DOHH2 (cell line): ENCODE measurements at regions not wholly inside any gene's neighbourhood (a gene's known extent, or its start where the extent isn't known, plus 50 kb on each side); places are given as distances from the start of the nearest gene placed in this dataset.

Experiments
- H3F3A ChIP-seq: fragments of 200-600 bp; sonication (generic), shearing (Covaris generic); 2 replicates; pipeline ENCODE4 v1.6.0; 2016; ENCODE audit warnings: antibody characterized with exemption, mild to moderate bottlenecking; ENCODE audit not compliant: control insufficient read depth, insufficient read depth
- H3K27ac ChIP-seq: fragments of 200-600 bp; sonication (generic); 2 replicates; pipeline ENCODE4 v1.5.1; 2014; ENCODE audit warnings: low read depth, mild to moderate bottlenecking, low read length, moderate library complexity
- H3K27me3 ChIP-seq: fragments of 200-600 bp; sonication (generic); 2 replicates; pipeline ENCODE4 v1.6.1; 2014; ENCODE audit warnings: mild to moderate bottlenecking, low read length, mixed read lengths; ENCODE audit not compliant: control insufficient read depth
- H3K36me3 ChIP-seq: fragments of 200-600 bp; sonication (generic); 2 replicates; pipeline ENCODE4 v1.6.1; 2014; ENCODE audit warnings: mild to moderate bottlenecking, low read length, moderate library complexity, mixed read lengths; ENCODE audit not compliant: control insufficient read depth
- H3K4me1 ChIP-seq: fragments of 200-600 bp; sonication (generic); 2 replicates; pipeline ENCODE4 v1.6.1; 2014; ENCODE audit warnings: mild to moderate bottlenecking, low read length, mixed read lengths; ENCODE audit not compliant: control insufficient read depth
- H3K4me2 ChIP-seq: fragments of 200-600 bp; sonication (generic); 2 replicates; pipeline ENCODE4 v1.6.0; 2014; ENCODE audit warnings: mild to moderate bottlenecking, low read length, moderate library complexity
- H3K4me3 ChIP-seq: fragments of 200-600 bp; sonication (generic); 2 replicates; pipeline ENCODE4 v1.5.1; 2014; ENCODE audit warnings: mild to moderate bottlenecking, low read length, mixed read lengths
- H3K79me2 ChIP-seq: fragments of 200-600 bp; sonication (generic); 2 replicates; pipeline ENCODE4 v1.6.1; 2014; ENCODE audit warnings: mild to moderate bottlenecking, low read length, mixed read lengths; ENCODE audit not compliant: control insufficient read depth
- H3K9me2 ChIP-seq: fragments of 200-600 bp; sonication (generic); replicated peaks from 2 replicates; pipeline ENCODE4 v1.6.1; 2014; ENCODE audit warnings: mild to moderate bottlenecking, low read length, mixed read lengths; ENCODE audit not compliant: control insufficient read depth
- H3K9me3 ChIP-seq: fragments of 200-600 bp; sonication (generic); 2 replicates; pipeline ENCODE4 v1.6.1; 2014; ENCODE audit warnings: antibody characterized with exemption, low read length, mixed read lengths; ENCODE audit not compliant: control insufficient read depth, insufficient read depth
- H4K20me1 ChIP-seq: fragments of 200-600 bp; sonication (generic); 2 replicates; pipeline ENCODE4 v1.6.0; 2014; ENCODE audit warnings: low read depth, mild to moderate bottlenecking, antibody characterized with exemption, low read length, moderate library complexity; ENCODE audit not compliant: control insufficient read depth, insufficient read depth
- EZH2phosphoT487 ChIP-seq: fragments of 200-600 bp; sonication (generic); IDR thresholded peaks from 2 replicates; pipeline ENCODE4 v1.6.1; 2017; ENCODE audit warnings: borderline replicate concordance, mild to moderate bottlenecking, antibody characterized with exemption, low read length, moderate library complexity, mixed read lengths
- TF ChIP-seq, protein P1 (sequence below): fragments of 200-600 bp; sonication (generic); IDR thresholded peaks from one replicate; pipeline ENCODE4 v1.5.1; 2014; ENCODE audit warnings: antibody characterized with exemption, mild to moderate bottlenecking, low read depth, low read length; ENCODE audit not compliant: poor library complexity, severe bottlenecking

DNA sequence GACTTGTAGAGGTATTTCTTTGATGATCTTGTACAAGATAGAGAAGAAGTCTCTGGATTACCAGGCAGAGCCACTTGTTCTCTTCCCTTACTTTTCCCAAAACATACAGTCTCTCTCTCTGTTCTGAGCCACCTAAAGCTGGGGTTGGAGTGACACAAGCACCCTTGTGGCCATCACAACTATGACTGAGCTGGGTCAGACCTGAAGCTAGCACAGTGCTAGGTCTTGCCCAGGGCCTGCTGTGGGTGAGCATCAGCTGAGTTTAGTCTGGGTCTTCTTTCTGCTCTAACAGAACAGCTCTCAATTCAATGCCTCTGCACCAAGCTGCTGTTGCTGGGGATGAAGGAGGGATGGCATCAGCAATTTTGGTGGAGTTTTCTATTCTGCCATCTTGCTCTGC is 110.2 kb downstream of the HTR1B start:
- Histone ChIP-seq H4K20me1 (no peaks in the 10 kb centered on the region), H3K27ac (no peak overlapping the region), H3F3A (no peaks in the 10 kb centered on the region), H3K79me2 (no peaks in the 10 kb centered on the region), H3K4me3 (no peak overlapping the region), H3K9me2 (no peaks in the 10 kb centered on the region), H3K4me2 (no peak overlapping the region), H3K36me3 (no peaks in the 10 kb centered on the region), H3K9me3 (no peaks in the 10 kb centered on the region), H3K4me1 (no peaks in the 10 kb centered on the region), H3K27me3 (no peaks in the 10 kb centered on the region)
- TF ChIP-seq, protein P1, sequence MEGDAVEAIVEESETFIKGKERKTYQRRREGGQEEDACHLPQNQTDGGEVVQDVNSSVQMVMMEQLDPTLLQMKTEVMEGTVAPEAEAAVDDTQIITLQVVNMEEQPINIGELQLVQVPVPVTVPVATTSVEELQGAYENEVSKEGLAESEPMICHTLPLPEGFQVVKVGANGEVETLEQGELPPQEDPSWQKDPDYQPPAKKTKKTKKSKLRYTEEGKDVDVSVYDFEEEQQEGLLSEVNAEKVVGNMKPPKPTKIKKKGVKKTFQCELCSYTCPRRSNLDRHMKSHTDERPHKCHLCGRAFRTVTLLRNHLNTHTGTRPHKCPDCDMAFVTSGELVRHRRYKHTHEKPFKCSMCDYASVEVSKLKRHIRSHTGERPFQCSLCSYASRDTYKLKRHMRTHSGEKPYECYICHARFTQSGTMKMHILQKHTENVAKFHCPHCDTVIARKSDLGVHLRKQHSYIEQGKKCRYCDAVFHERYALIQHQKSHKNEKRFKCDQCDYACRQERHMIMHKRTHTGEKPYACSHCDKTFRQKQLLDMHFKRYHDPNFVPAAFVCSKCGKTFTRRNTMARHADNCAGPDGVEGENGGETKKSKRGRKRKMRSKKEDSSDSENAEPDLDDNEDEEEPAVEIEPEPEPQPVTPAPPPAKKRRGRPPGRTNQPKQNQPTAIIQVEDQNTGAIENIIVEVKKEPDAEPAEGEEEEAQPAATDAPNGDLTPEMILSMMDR: no peak
- TF ChIP-seq EZH2phosphoT487: no peak

DNA sequence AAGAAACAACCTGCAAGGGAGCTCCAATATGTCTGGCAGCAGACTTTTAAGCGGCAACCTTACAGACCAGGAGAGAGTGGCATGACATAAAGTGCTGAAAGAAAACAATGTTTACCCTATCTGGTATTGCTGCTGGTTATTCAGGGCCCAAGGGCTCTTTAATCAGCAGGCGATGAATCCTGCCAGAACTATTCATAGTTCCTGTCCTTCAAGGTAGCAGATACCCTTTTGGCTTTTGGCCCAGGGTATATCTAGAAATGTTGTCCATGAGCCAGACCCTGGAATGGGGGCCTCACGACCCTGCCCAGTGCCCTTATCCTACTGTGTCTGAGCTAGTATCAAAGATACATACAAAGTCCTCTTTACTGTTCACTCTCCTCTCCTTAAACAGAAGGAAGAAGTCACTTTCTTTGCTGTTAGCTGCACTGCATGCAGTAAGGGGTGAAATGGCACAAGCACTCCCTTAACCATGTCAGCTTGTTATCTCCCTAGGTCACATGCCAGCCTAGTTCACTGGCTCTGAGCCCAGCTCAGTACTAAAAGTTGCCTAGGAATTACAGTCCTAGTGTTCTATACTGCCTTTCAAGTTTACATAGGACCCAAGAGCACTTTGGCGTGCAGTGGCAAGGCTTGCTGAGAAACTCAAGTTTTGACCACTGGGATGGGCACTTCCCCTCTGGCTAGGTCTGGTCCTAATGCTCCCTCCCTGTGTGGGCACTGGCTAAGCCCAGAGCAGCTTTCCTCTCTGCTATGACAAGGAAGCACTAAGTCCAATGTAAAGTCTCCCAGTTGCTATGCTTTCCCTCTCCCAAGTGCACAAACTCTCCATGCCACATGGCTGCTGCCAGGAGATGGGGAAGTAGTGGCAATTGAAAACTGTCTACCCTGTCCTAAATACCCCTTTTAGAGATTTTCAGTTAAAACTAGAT is 122.0 kb downstream of the HTR1B start:
- Histone ChIP-seq H3K4me1 (no peaks in the 10 kb centered on the region), H3K4me3 (no peak overlapping the region), H3K79me2 (no peaks in the 10 kb centered on the region), H3K4me2 (no peak overlapping the region), H3K36me3 (no peaks in the 10 kb centered on the region), H3K9me2 (no peaks in the 10 kb centered on the region), H3K27ac (no peak overlapping the region), H4K20me1 (no peaks in the 10 kb centered on the region), H3K9me3 (no peaks in the 10 kb centered on the region; the same call in 1 of the 2 replicates), H3K27me3 (no peaks in the 10 kb centered on the region), H3F3A (no peaks in the 10 kb centered on the region)
- TF ChIP-seq EZH2phosphoT487: no peak

DNA sequence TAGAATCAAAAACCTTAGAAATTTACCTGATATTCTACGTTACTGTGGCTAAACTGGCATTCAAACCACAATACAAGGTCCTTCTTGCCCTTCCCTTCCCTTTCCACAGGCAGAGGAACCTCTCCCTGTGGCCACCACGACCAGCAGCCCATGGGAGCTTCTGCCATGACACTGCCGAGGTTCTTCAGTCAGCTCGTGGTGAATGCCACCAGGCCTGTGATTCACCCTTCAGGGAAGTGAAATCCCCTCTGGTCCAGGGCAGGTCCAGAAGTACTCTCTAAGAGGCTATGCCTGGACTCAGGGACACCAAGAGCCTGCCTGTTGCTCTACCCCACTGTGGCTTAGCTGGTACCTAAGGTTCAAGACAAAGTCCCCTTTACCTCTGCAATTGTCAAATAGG is 123.0 kb downstream of the HTR1B start:
- Histone ChIP-seq H3F3A (no peaks in the 10 kb centered on the region), H3K79me2 (no peaks in the 10 kb centered on the region), H3K36me3 (no peaks in the 10 kb centered on the region), H3K9me2 (no peaks in the 10 kb centered on the region), H3K27ac (no peak overlapping the region), H3K4me2 (no peak overlapping the region), H3K27me3 (no peaks in the 10 kb centered on the region), H3K9me3 (no peaks in the 10 kb centered on the region; the same call in 1 of the 2 replicates), H3K4me1 (no peaks in the 10 kb centered on the region), H4K20me1 (no peaks in the 10 kb centered on the region), H3K4me3 (no peak overlapping the region)
- TF ChIP-seq, protein P1: no peak
- no peak for TF ChIP-seq EZH2phosphoT487

DNA sequence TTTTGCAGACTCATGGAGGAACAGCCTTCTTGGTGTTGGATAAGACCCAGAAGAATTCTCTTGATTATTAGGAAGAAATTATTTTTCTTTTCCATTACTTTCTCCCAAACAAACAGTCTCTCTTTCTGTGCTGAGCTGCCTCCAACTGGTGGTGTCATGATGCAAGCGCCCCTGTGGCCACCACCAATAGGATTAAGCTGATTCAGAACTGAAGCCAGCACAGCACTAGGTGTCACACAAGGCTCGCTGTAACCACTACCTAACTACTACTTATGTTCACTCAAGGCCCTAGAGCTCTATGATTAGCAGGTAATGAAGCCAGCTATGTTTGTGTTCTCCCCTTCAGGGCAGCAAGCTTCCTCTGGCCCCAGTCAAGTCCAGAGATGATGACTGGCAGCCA is 123.4 kb downstream of the HTR1B start:
- Histone ChIP-seq H3K36me3 (no peaks in the 10 kb centered on the region), H3F3A (no peaks in the 10 kb centered on the region), H3K4me3 (no peak overlapping the region), H3K9me2 (no peaks in the 10 kb centered on the region), H3K9me3 (no peaks in the 10 kb centered on the region; the same call in 1 of the 2 replicates), H3K27me3 (no peaks in the 10 kb centered on the region), H3K27ac (no peak overlapping the region), H3K4me2 (no peak overlapping the region), H3K4me1 (no peaks in the 10 kb centered on the region), H4K20me1 (no peaks in the 10 kb centered on the region), H3K79me2 (no peaks in the 10 kb centered on the region)
- TF ChIP-seq, protein P1: no peak
- no peak for TF ChIP-seq EZH2phosphoT487
